ENCODE measurements at regions not wholly inside any gene's neighbourhood (a gene's known extent, or its start where the extent isn't known, plus 50 kb on each side); places are given as distances from the start of the nearest gene placed in this dataset.

GRCh38 chr1:113194846-113195830 is 122.1 kb downstream of the LRIG2 start:
- no peak for DNase-seq (ENCODE audit: low read depth)
- Histone ChIP-seq H3K27me3 (ENCODE audit: control insufficient read depth, insufficient read depth, low read length) (no peaks in the 10 kb centered on the region), H3K36me3 (ENCODE audit: control insufficient read depth, insufficient read depth, low read length) (no peaks in the 10 kb centered on the region), H3K4me3 (ENCODE audit: low read depth, low read length) (no peak overlapping the region)
- no peak for TF ChIP-seq CTCF (IDR thresholded peaks at IDR 0.05; ENCODE audit: insufficient read depth, low read length, poor library complexity, severe bottlenecking)

GRCh38 chr1:113197719-113198330 is 124.8 kb downstream of the LRIG2 start:
- no peaks in the 10 kb centered on the region for H3K36me3 ChIP-seq (ENCODE audit: control insufficient read depth, insufficient read depth, low read length)
- H3K4me3 ChIP-seq (ENCODE audit: low read depth, low read length), result no peak overlapping the region
- no peaks in the 10 kb centered on the region for H3K27me3 ChIP-seq (ENCODE audit: control insufficient read depth, insufficient read depth, low read length)
- TF ChIP-seq CTCF (IDR thresholded peaks at IDR 0.05; ENCODE audit: insufficient read depth, low read length, poor library complexity, severe bottlenecking), result no peak
- no peak for DNase-seq (ENCODE audit: low read depth)

GRCh38 chr1:113198806-113199205 is 125.8 kb downstream of the LRIG2 start:
- Histone ChIP-seq H3K27me3 (ENCODE audit: control insufficient read depth, insufficient read depth, low read length) (no peaks in the 10 kb centered on the region), H3K4me3 (ENCODE audit: low read depth, low read length) (no peak overlapping the region), H3K36me3 (ENCODE audit: control insufficient read depth, insufficient read depth, low read length) (no peaks in the 10 kb centered on the region)
- TF ChIP-seq CTCF (IDR thresholded peaks at IDR 0.05; ENCODE audit: insufficient read depth, low read length, poor library complexity, severe bottlenecking), result no peak
- DNase-seq (ENCODE audit: low read depth), result no peak

GRCh38 chr1:113199760-113200455 is 126.9 kb downstream of the LRIG2 start:
- no peaks in the 10 kb centered on the region for H3K36me3 ChIP-seq (ENCODE audit: control insufficient read depth, insufficient read depth, low read length)
- TF ChIP-seq CTCF (IDR thresholded peaks at IDR 0.05; ENCODE audit: insufficient read depth, low read length, poor library complexity, severe bottlenecking), result no peak
- DNase-seq (ENCODE audit: low read depth), result no peak
- no peak overlapping the region for H3K4me3 ChIP-seq (ENCODE audit: low read depth, low read length)
- no peaks in the 10 kb centered on the region for H3K27me3 ChIP-seq (ENCODE audit: control insufficient read depth, insufficient read depth, low read length)

- Histone ChIP-seq H3K4me3 (ENCODE audit: low read depth, low read length) (no peak overlapping the region), H3K27me3 (ENCODE audit: control insufficient read depth, insufficient read depth, low read length) (no peaks in the 10 kb centered on the region), H3K36me3 (ENCODE audit: control insufficient read depth, insufficient read depth, low read length) (no peaks in the 10 kb centered on the region)
- TF ChIP-seq CTCF (IDR thresholded peaks at IDR 0.05; ENCODE audit: insufficient read depth, low read length, poor library complexity, severe bottlenecking), result no peak
- DNase-seq (ENCODE audit: low read depth), result no peak
Observed at GRCh38 chr1:113201560-113201959, 128.6 kb downstream of the LRIG2 start.
